Vagina (tissue), 2 donors: ENCODE measurements at regions not wholly inside any gene's neighbourhood (a gene's known extent, or its start where the extent isn't known, plus 50 kb on each side); places are given as distances from the start of the nearest gene placed in this dataset.

Experiments
- CTCF ChIP-seq, 3 experiments: fragments of 450-650 bp in 2 of 3; fragments of 200-600 bp in 1 of 3; sonication (generic) in 1 of 3; IDR thresholded peaks; one replicate each; pipeline ENCODE4 v1.5.1; 2017 to 2019; ENCODE audit warnings: antibody characterized with exemption in 3 of 3, mild to moderate bottlenecking in 2 of 3, moderate library complexity in 2 of 3
- POLR2A ChIP-seq, 2 donors: fragments of 450-650 bp; IDR thresholded peaks; one replicate each; pipeline ENCODE4 v1.6.1; 2017; ENCODE audit warnings: antibody characterized with exemption in 2 of 2, mild to moderate bottlenecking in 2 of 2, moderate library complexity in 2 of 2

GRCh38 chrX:5526191-5526590 is 702.5 kb downstream of the NLGN4X start:
- TF ChIP-seq CTCF (IDR thresholded peaks at IDR 0.05) (no peak), POLR2A (IDR thresholded peaks at IDR 0.05) (no peak)
